CD4-positive, alpha-beta T cell treated with Interleukin-10 for 1 hour (primary cell): ENCODE measurements at regions not wholly inside any gene's neighbourhood (a gene's known extent, or its start where the extent isn't known, plus 50 kb on each side); places are given as distances from the start of the nearest gene placed in this dataset.
"Not testable (repeated sequence)": the region's sequence is repeated elsewhere in the genome, so short reads cannot be mapped to it uniquely, and the experiment has no call there.

Experiments used
- DNase-seq: peaks from one replicate; pipeline ENCODE4 v3.0.0-alpha.2; 2020

DNA sequence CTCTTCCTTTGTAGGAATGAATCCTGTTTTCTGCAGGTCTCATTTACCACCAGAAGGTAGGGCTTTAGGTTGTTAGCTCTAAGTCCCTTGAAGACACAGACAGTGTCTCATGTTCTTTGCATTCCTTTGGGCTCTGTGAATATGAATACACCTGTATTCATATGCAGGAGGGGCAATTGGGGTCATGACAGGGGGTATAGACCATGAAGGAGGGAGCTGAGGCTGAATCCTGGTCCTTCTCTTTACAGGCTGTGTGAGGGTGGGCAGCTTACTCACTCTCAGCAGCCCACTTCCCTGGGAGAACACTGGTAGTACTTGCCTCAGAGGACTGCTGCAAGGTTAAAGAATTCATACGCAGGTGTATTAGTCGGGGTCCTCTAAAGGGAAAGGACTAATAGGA is 267.2 kb upstream of the MGMT start:
- DNase-seq = no peak

DNA sequence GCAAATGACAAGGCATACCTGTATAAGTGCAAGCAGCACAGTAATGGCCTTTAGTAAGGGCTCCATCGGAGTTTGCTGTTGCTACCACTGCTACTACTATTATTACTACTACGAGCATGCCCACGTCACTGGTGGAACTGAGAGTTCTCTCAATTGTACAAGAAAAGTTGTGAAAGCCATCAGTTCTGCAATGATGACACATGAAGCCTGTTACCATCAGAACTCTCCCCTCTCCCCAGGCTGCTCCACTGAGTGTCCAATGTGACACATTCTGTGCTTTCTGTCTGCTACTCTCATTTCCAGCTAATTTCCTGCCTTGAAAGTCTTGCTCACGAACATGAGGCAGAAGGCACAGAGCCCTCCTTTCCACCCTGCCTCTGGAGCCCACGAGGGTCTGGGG is 263.2 kb upstream of the MGMT start:
- DNase-seq = no peak

DNA sequence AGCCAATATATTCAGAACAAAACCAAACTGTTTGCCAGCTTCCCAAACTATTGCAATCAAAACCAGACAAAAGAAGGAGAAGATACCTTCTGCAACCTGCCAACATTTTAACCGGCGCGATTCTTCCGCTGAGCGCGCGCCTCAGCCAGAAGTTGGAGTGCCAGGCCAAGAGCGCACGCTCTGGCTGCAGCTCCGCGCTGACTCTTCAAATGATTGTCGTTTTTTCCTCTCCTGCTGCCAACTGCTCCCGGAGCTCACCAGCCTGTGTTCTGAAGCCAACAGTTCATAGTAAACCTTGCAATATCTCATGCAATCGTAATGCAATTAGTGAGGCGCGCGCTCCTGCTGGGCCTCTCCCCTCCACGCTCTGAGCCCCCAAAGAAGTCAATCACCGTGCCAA is 259.7 kb upstream of the MGMT start:
- no peak for DNase-seq

DNA sequence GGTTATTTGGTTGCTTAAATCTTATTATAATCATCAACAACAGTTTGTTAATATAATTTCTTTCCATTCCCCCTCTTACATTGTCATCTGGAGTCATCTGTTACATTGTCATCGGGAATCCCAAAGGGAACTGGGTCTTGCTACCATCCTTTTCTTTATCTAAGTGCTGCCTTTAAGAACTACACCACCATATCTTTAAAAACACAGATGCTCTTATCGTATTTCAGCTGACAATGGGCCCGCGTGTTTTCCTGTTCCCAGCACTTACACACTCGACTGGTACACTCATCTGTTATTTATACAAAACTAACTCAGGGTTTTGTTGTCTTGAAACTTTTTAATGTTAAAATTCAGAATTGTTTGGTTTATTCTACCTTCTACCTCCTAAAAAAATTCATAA is 256.2 kb upstream of the MGMT start:
- DNase-seq = no peak

DNA sequence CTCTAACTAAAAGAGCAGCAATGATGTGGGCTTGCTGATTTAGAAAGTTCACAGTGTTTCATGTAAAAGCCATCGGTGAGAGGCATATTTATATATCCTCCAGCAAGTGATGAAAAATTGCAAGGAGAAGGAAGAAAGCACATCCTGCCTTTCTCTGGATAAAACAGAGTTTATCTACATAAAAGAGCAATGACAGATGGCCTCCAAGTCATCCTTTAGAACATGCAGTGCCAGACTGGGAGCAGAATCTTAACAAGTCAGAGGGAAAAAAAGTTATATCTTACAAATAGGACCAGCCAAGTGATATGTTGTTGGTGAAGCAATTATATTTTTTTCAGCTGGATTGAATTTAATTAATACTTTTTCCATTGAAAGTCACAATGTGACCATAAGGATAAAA is 253.8 kb upstream of the MGMT start:
- no peak for DNase-seq

DNA sequence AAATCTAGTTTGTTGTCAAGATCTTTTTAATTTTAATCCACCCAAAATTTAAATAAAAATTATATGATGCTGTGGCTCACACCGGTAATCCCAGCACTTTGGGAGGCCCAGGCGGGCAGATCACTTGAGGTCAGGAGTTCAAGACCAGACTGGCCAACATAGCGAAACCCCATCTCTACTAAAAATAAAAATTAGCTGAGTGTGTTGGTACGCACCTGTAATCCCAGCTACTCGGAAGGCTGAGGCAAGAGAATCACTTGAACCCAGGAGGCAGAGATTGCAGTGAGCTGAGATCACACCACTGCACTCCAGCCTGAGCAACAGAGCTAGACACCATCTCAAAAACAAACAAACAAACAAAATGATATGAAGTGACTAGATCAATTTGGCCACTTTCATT is 253.0 kb upstream of the MGMT start:
- DNase-seq = not testable (repeated sequence)

DNA sequence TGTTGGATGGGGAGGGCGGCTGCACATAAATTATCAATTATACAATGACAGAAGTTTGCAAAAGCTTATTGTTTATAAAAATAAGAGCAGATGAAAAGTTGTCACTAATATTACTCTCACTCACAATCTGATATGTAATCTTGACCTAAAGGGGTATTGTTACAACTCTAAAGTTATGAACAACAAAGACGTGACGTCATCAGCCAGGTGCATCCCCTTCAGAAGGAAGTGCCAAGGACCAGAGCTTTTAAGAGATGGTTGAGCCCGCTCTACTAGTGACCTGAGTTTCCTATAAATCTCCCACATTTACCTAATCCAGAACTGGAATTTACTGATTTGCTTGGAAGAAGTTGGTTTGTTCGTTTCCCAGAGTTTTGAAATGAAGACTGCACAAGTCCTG is 247.7 kb upstream of the MGMT start:
- DNase-seq = no peak

DNA sequence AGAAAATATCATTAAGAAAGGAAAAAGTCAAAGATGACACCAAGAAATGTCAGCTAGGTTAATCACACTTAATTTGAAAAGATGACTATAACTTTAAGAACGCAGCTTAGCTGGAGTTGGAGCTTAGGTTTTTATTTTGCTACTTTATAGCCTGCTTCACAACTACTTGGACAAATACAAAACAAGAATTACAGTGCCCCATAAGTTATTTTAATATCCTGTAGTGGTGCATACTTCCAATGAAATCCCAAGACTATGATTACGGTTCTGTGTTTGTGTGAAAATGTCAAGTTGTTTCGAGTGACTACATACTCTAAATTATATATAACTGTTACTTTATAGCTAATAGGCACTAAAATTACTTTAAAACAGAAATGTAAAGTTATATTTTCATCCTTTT is 244.6 kb upstream of the MGMT start:
- no peak for DNase-seq

DNA sequence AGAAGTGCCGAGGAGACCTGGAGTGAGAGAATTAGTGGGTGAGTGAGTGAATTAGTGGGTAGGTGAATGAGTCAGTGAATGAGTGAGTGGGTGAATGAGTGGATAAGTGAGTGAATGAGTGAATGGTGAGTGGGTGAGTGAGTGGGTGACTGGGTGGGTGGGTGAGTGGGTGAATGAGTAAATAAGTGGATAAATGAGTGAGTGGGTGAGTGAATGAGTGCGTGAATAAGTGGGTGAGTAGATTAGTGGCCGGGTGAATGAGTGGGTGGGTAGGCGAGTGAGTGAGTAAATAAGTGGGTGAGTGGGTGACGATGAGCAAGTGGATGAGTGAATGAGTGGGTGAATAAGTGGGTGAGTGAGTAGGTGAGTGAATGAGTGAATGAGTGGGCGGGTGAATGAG is 243.7 kb upstream of the MGMT start:
- no peak for DNase-seq

DNA sequence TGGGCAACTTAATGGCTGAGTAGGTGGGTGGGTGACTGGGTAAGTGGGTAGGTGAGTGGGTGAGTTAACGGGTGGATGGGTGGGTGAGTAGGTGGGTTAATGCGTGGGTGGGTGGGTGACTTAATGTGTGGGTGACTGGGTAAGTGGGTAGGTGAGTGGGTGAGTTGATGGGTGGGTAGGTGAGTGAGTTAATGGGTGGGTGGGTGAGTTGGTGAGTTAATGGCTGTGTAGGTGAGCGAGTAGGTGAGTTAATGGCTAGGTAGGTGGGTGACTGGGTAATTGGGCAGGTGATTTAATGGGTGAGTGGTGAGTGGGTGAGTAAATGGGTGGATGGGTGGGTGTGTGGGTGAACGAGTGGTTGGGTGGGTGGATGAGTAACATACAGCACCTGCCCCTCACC is 243.0 kb upstream of the MGMT start:
- no peak for DNase-seq

DNA sequence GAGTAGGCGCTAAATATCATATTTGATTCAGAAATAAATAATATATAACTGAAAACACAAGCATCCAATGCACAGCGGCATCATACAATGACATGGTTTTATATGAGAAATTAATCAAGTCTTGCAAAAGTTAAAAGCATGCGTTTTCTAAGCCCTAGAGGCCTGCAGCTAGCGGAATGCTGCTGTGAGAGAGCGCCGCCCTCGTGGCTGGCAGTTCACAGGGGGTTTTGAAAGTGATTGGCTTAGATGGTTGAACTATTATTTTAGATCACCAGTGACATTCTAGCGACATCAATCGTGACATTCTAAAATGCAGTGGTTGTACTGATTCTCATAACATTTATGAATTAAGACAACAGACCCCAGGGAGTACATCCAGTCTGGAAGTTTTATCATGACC is 235.2 kb upstream of the MGMT start:
- DNase-seq = no peak

DNA sequence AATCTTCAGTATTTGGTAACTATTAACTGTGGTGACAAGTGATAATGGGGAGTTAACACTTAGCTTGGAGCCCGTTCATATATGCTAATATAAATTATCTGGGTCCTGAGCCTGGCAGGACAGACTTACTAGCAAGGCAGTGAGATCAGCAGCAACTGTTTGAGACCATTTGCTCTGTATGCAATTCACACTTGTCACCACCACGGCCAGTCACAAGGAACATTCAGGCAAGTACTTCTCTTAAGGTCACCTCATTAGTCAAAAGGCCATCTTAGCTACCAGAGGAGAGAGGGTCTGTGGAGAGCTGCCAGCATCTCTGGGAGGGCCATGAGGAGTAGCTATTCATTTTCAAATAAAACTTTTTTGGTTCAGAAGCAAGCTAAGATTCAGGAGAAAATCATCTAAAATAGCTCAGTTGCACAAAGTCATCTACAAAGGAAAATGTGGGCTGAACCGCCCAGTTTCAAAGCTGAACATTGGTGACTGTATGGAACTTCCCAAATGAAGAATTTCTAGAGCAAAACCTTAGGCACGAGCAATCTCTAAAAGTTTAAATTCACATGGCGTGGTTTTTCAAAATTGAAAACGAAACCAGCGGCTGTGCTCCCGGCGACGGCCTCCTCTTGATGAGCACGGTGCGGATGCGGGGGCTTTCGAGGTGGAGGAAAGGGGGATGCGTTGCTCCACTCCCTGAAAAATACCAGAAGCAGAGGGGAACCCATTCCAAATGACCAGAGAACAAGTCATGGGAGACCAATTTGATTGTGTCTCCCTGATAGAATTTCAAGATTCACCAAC is 233.5 kb upstream of the MGMT start:
- DNase-seq = no peak

DNA sequence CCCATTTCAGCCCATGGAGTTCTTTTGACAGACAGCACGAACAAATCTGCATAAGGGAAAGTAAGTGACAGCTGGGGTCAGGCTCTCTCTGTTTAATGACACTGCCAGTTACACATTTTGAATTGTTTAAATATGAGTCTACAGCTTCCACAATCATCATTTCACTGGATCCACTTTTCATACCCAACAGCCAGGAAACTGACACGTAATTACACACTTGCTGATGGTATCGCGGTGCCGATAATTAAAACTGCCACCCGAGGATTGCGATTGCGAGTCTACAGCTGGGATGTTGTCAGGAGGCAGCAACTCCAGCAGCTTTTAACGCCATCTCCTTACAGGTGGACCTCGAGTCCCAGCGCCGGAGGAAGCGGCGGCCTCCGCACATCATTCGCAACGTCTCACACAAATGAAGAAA is 230.8 kb upstream of the MGMT start:
- no peak for DNase-seq

DNA sequence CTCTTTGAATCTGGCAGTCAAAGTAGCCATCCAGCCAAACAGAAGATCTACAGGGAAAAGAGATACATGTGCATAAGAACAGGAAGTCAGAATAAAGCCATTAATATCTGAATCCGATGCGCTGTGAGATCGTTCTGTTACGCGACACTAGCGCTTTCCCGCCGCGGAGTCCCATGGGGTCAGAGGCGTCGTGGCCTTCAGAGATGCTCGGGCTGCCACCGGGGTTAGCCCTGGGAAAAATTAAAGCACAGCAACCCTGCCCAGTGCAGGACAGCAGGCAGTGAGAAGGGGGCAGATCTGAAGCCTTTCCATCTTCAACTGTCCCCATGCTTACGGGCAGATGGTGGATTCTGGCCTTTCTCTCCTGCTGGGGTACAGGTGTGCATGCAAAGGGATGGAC is 225.6 kb upstream of the MGMT start:
- no peak for DNase-seq

DNA sequence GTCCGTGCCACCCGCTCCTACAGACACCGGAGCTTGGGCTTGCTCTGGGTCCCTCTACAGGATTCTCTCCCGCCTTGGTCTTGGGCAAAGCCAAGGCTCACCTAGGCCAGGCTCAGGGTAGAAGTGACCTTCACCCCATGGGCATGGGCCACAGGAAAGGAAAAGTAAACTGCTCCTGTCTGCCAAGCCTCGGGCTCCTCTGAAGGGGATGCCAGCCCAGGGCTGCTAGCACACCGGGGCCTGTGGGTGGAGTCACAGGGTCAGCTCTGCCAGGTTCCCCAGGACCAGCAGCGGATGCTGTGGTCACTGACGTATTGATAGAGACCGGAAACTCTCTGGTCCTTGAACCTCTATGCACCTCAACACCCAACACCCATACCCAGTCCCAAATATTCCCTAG is 222.7 kb upstream of the MGMT start:
- DNase-seq = no peak

DNA sequence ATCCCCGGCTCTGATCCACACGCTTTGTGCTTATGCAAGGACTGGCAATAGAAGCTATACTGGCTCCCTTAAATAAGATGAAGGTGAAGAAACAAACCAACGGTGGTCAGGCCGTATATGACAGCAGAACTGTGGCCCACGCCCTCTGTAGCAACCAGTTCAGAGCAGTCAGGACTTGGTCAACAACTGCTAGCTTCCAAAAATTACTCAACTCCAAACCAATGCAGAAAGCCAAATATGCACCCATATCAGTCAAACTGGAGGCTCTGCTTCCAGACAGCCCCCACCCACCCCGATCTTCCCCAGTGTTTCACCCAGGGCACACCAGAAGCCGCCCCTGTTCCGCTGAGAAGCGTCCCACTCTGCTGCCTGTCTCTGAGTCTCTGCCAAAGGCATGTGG is 222.3 kb upstream of the MGMT start:
- DNase-seq = no peak

DNA sequence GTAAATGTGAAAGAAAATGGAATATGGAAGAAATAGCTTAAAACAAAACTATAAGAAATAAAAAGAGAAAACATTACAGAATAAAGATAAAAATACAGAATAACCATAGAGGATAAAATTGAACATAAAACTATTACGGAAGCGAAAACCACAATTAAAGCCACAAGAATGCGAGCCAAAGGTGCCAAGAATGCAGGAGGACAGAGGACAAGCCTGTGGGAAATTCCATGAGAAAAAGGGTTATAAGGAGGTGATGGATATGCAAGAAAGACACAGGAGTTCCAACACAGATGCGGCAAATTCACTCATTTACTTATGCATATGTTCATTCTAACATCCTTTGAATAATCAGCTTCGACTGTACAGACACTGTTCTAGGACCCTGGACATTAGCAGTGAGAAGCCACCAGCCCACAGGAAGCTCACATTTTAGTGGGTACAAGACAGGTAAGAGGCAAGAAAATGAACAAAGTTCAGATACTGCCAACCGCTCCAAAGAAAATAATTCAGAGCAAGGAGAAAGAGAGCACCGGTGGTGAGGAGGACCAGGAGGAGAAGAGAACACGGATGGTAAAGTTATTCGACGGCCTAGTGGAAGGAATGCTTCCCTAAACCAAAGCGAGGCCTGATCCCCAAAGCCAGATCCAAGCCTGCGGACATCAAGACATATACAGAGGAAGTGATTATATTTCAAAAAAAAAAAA is 213.7 kb upstream of the MGMT start:
- no peak for DNase-seq

DNA sequence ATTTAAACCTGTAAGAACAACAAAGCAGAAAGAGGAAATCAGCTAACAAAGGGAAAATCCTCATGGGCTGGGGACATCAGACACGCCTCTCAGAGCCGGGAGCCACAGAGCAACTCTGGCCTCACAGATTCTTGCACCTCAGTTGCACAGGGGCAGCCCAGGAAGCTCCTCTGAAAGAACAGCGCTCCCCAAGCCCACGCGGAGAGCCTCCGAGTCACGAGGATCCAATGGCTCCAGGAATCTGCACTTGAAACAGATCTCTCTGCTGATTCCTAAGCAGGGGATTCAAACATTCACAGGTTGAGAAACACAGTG is 213.2 kb upstream of the MGMT start:
- DNase-seq = no peak

DNA sequence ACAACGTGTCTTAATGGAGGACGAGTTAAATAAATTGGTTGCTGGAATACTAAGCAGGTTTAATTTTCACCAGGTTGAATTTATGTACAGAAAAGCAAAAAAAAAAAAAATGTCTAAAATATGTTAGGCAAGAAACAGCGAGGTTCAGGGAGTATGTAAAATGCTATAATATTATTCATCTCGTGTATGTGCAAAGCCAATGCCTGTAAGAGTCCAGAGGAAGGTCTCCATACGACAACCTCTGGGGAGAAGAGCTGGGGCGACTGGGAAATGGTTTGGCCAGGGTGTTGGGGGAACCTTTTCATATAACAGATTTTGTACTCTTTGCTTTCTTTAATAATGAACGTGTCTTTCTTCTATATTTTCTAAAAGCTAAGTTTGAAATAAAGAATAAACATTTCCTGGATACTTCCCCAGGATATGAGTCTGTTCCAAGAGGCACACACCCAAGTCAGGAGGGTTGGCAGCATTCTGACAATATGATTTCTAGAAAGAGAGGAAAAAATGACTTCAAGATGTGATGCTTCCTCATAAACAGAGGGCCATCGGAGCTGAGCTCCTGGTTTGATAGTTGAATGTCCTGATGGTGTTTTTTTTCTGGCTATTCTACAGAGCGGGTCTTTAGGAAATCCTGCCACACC is 208.6 kb upstream of the MGMT start:
- no peak for DNase-seq

DNA sequence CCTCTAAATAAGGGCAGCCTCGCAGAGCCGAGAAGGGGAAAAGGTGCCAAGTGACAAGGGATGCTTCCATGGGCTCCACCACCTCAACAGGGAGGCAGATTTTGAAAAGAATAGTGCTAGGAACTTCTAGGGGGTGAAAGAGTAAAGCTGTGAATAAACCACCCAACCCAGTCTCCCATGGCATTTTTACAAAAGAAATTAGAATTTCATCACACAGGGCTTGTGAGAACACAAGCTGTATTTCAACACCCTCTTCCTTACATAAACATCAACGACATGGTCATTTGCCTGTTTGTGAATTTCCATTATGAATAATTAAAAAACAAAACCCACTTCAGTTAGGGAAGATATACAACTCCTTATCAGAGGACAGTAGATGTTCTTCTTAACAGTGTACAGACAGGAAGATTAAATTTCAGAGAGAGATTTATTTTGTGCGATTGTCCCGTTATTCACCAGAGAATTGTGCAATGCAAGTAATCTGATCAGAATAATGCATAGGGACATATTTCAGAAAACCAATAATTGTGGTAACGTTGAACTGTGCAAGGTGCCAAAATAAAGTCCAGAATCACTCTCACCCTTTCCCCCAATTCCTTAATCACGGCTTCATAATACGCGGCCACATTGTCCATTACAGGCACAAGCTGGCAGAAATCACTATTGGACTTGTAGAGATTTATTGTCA is 207.8 kb upstream of the MGMT start:
- no peak for DNase-seq

DNA sequence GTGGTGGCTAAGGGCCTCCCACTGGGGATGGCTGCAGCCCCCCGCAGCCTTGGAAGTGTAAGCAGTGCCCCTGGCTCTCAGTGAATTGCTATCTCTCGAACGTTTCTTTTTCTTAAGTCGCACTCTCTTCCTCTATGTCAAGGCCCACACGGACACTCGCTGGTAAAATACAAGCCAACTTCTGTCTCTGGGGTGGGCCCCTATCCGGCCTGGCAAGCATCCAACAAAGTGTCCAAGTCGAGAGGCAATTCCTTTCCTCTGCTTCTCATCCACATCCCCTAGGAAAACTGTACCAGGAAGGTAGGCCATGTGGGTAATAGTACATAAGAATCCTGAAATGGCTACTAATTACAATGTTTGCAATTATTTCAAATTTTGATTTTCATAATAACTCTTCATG is 194.9 kb upstream of the MGMT start:
- no peak for DNase-seq

DNA sequence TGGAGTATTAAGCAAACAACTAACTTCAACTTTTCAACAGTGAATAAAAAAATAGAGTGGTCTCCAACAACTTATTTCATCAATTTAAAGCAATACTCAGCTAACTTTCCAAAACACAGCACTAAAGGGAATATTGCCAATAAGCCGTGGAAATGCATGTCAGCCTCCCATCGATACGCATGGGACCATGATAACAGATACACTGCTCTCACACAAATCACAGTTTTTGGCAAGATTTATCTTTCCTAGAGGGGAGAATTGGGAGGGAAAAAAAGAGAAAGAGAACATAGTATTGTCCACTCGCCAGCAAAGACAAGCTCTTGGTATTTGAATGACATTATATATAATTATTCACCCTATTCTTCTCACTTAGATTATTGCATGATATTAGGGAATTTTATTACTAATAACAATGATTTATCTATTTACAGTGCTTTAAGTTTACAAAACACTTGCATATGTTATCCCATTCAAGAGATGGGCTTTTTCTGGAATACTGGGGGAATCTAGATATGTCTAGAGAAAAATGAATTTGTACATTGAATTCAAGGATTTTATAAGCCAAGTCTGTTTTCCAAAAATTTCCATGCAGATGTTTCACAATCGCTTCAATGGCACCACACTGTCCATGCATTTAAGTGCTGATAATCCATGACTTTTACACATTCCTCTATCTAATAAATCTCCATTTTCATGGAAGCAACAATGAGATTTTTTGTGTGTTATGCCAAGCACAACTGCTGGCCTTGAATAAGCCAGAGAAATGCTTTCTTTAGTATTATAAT is 194.0 kb upstream of the MGMT start:
- DNase-seq = no peak

DNA sequence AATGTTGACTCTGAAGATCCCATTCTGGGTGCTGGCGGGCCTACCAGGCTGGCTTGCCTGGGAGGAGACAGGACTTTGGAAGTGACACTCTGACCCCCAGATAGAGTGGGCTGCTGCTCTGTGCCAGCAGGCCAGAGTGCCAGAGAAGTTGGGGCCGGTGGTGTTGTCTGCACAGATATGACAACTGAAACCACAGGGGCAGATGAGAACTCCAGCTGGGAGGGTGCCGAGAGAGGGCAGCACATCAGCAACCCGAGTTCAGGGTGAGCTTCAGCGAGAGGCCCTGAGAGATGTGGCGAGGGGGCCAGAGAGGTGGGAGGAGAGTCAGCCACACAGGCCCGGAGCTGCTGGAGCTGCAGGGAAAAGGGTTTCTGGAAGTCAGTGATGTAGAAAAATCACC is 193.2 kb upstream of the MGMT start:
- no peak for DNase-seq
